Glutamatergic neuron (in vitro differentiated cells): ENCODE measurements at regions not wholly inside any gene's neighbourhood (a gene's known extent, or its start where the extent isn't known, plus 50 kb on each side); places are given as distances from the start of the nearest gene placed in this dataset.

Source experiments
- DNase-seq: peaks from one replicate; pipeline ENCODE4 v3.0.0; 2022
- H3K27ac Mint-ChIP-seq: one replicate; pipeline ENCODE4 v1.8.0; 2020; ENCODE audit warnings: mild to moderate bottlenecking, mixed read lengths, inconsistent platforms; ENCODE audit not compliant: unreplicated experiment
- H3K27me3 Mint-ChIP-seq: one replicate; pipeline ENCODE4 v1.8.0; 2020; ENCODE audit warnings: mild to moderate bottlenecking, moderate library complexity, mixed read lengths, inconsistent platforms; ENCODE audit not compliant: unreplicated experiment
- H3K36me3 Mint-ChIP-seq: one replicate; pipeline ENCODE4 v1.8.0; 2020; ENCODE audit warnings: mild to moderate bottlenecking, mixed read lengths, inconsistent platforms; ENCODE audit not compliant: unreplicated experiment
- H3K4me1 Mint-ChIP-seq: one replicate; pipeline ENCODE4 v1.8.0; 2020; ENCODE audit warnings: mild to moderate bottlenecking, low read depth, mixed read lengths, inconsistent platforms; ENCODE audit not compliant: unreplicated experiment
- H3K4me3 Mint-ChIP-seq: one replicate; pipeline ENCODE4 v1.8.0; 2020; ENCODE audit warnings: mild to moderate bottlenecking, mixed read lengths, inconsistent platforms; ENCODE audit not compliant: unreplicated experiment
- H3K9me3 Mint-ChIP-seq: one replicate; pipeline ENCODE4 v1.8.0; 2020; ENCODE audit warnings: mild to moderate bottlenecking, moderate library complexity, mixed read lengths, inconsistent platforms; ENCODE audit not compliant: unreplicated experiment
- TF ChIP-seq, protein P1 (sequence below): fragments of 200-600 bp; sonication (generic); IDR thresholded peaks from one replicate; pipeline ENCODE4 v1.5.0; 2021; ENCODE audit not compliant: partially characterized antibody, unreplicated experiment

DNA sequence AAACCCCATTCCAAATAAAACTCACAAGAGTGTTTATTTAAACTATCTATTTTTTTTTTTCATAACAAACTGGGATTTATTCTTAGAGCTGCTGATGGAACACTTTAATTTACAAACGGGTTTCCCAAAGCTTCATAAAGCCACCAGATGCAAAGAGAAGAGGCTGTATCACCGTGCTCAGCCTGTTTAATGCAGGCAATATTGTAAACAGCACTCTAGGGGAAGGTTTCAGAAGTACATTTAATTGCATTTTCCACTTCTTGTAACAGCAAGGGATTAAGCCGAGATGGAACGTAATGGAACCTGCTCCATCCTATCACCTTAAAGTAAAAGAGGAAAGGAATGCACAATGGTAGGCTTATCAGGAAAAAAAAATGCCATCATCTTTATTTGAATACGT, 550.6 kb upstream of the ARGLU1 start:
- no peak overlapping the region for H3K27ac Mint-ChIP-seq
- H3K4me1 Mint-ChIP-seq, result peaks cover 31% of the 10 kb centered on the region
- H3K9me3 Mint-ChIP-seq, result peaks cover 2% of the 10 kb centered on the region
- H3K4me3 Mint-ChIP-seq, result no peak overlapping the region
- DNase-seq, result no peak
- TF ChIP-seq, protein P1, sequence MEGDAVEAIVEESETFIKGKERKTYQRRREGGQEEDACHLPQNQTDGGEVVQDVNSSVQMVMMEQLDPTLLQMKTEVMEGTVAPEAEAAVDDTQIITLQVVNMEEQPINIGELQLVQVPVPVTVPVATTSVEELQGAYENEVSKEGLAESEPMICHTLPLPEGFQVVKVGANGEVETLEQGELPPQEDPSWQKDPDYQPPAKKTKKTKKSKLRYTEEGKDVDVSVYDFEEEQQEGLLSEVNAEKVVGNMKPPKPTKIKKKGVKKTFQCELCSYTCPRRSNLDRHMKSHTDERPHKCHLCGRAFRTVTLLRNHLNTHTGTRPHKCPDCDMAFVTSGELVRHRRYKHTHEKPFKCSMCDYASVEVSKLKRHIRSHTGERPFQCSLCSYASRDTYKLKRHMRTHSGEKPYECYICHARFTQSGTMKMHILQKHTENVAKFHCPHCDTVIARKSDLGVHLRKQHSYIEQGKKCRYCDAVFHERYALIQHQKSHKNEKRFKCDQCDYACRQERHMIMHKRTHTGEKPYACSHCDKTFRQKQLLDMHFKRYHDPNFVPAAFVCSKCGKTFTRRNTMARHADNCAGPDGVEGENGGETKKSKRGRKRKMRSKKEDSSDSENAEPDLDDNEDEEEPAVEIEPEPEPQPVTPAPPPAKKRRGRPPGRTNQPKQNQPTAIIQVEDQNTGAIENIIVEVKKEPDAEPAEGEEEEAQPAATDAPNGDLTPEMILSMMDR, result peak; percentile 24
- H3K27me3 Mint-ChIP-seq, result peaks cover 3% of the 10 kb centered on the region
- no peaks in the 10 kb centered on the region for H3K36me3 Mint-ChIP-seq

- peaks cover 2% of the 10 kb centered on the region for H3K9me3 Mint-ChIP-seq
- no peaks in the 10 kb centered on the region for H3K36me3 Mint-ChIP-seq
- peaks cover 29% of the 10 kb centered on the region for H3K4me1 Mint-ChIP-seq
- peaks cover 3% of the 10 kb centered on the region for H3K27me3 Mint-ChIP-seq
- peak; percentile 18 for DNase-seq
- H3K4me3 Mint-ChIP-seq, result peak overlapping the region; percentile 31
- peak overlapping the region; percentile 65 for H3K27ac Mint-ChIP-seq
- TF ChIP-seq, protein P1, result no peak
Measured at GRCh38 chr13:107117327-107118012, 549.5 kb upstream of the ARGLU1 start.

GRCh38 chr13:107113387-107113786, 545.5 kb upstream of the ARGLU1 start:
- Mint-ChIP-seq H3K4me1 (peaks cover 20% of the 10 kb centered on the region), H3K27ac (no peak overlapping the region), H3K27me3 (peaks cover 3% of the 10 kb centered on the region), H3K4me3 (no peak overlapping the region), H3K36me3 (peaks cover 13% of the 10 kb centered on the region), H3K9me3 (peaks cover 4% of the 10 kb centered on the region)
- TF ChIP-seq, protein P1, result no peak
- no peak for DNase-seq

- DNase-seq, result no peak
- Mint-ChIP-seq H3K36me3 (peaks cover 13% of the 10 kb centered on the region), H3K27me3 (no peaks in the 10 kb centered on the region), H3K4me3 (no peak overlapping the region), H3K9me3 (peaks cover 3% of the 10 kb centered on the region), H3K27ac (no peak overlapping the region), H3K4me1 (no peaks in the 10 kb centered on the region)
- TF ChIP-seq, protein P1, result no peak
Measured at GRCh38 chr13:107111248-107111647, 543.3 kb upstream of the ARGLU1 start.

DNA sequence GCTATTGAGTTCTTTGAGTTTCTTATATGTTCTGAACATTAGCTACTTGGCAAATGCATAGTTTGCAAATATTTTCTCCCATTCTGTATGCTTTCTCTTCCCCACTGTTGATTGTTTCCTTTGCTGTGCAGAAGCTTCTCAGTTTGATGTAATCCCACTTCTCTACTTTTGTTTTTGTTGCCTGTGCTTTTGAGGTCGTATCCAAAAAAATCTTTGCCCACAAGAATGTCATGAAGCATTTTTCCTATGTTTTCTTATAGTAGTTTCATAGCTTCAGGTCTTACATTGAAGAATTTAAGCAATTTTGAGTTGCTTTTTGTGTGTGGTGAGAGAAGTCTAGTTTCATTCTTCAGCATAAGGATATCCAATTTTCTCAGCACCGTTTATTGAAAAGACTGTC, 536.7 kb upstream of the ARGLU1 start:
- H3K4me1 Mint-ChIP-seq, result no peaks in the 10 kb centered on the region
- TF ChIP-seq, protein P1, result no peak
- H3K4me3 Mint-ChIP-seq, result no peak overlapping the region
- DNase-seq, result no peak
- H3K36me3 Mint-ChIP-seq, result peaks cover 8% of the 10 kb centered on the region
- no peaks in the 10 kb centered on the region for H3K27me3 Mint-ChIP-seq
- H3K27ac Mint-ChIP-seq, result no peak overlapping the region
- peaks cover 3% of the 10 kb centered on the region for H3K9me3 Mint-ChIP-seq
